WTC11 (cell line): ENCODE measurements at regions not wholly inside any gene's neighbourhood (a gene's known extent, or its start where the extent isn't known, plus 50 kb on each side); places are given as distances from the start of the nearest gene placed in this dataset.

Experiments used
- CREM ChIP-seq: sonication (generic); formaldehyde crosslinking; IDR thresholded peaks from 2 replicates; pipeline ENCODE4 v1.8.1; 2022; ENCODE audit warnings: mild to moderate bottlenecking, missing genetic modification reagents, moderate library complexity
- ETV6 ChIP-seq: sonication (generic); formaldehyde crosslinking; IDR thresholded peaks from 2 replicates; pipeline ENCODE4 v1.8.1; 2022; ENCODE audit warnings: mild to moderate bottlenecking, missing genetic modification reagents
- HMGA2 ChIP-seq: fragments of 250-450 bp; sonication (Bioruptor Pico); IDR thresholded peaks from 2 replicates; pipeline ENCODE4 v1.4.0; 2021; ENCODE audit warnings: mild to moderate bottlenecking, moderate library complexity
- KAT7 ChIP-seq: sonication (generic); formaldehyde crosslinking; IDR thresholded peaks from 2 replicates; pipeline ENCODE4 v1.8.1; 2023; ENCODE audit warnings: missing genetic modification reagents, mild to moderate bottlenecking, borderline replicate concordance
- TEAD4 ChIP-seq: sonication (generic); formaldehyde crosslinking; IDR thresholded peaks from 2 replicates; pipeline ENCODE4 v1.8.0; 2022; ENCODE audit warnings: mild to moderate bottlenecking, missing genetic modification reagents
- TF ChIP-seq, protein P1 (sequence below): fragments of 200-600 bp; IDR thresholded peaks from 2 replicates; pipeline ENCODE4 v1.8.0; 2022; ENCODE audit warnings: antibody characterized with exemption
- TF ChIP-seq, protein P2 (sequence below): sonication (generic); formaldehyde crosslinking; IDR thresholded peaks from 2 replicates; pipeline ENCODE4 v1.8.0; 2022; ENCODE audit warnings: mild to moderate bottlenecking, missing genetic modification reagents
- TF ChIP-seq, protein P3 (sequence below): sonication (generic); formaldehyde crosslinking; IDR thresholded peaks from 2 replicates; pipeline ENCODE4 v1.8.1; 2022; ENCODE audit warnings: low read depth, mild to moderate bottlenecking, moderate library complexity, missing genetic modification reagents, borderline replicate concordance
- TF ChIP-seq, protein P4 (sequence below): sonication (generic); formaldehyde crosslinking; IDR thresholded peaks from 2 replicates; pipeline ENCODE4 v1.8.0; 2023; ENCODE audit warnings: missing genetic modification reagents
- TF ChIP-seq, protein P5 (sequence below): sonication (generic); formaldehyde crosslinking; IDR thresholded peaks from 2 replicates; pipeline ENCODE4 v1.8.0; 2022; ENCODE audit warnings: mild to moderate bottlenecking, missing genetic modification reagents

DNA sequence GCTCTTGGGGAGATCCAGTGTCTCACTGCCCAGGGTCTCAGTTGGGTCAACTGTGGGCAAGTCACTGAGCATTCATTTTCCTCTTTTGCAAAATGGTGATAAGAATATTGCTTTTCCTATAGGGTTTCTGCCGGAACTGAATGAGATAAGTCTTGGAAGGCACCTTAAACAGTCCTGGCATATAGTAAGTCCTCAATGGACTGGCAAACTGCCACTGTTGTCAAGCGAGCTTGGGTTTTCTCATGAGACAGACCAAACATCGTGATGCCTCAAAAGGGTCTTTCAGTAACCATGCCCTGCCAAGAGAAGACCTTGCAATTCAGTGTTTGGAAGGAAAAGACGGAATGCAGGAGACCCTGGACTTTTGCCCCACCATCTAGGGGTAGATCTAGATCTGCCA lies 251.5 kb downstream of the WDR11 start:
- TF ChIP-seq, protein P1, sequence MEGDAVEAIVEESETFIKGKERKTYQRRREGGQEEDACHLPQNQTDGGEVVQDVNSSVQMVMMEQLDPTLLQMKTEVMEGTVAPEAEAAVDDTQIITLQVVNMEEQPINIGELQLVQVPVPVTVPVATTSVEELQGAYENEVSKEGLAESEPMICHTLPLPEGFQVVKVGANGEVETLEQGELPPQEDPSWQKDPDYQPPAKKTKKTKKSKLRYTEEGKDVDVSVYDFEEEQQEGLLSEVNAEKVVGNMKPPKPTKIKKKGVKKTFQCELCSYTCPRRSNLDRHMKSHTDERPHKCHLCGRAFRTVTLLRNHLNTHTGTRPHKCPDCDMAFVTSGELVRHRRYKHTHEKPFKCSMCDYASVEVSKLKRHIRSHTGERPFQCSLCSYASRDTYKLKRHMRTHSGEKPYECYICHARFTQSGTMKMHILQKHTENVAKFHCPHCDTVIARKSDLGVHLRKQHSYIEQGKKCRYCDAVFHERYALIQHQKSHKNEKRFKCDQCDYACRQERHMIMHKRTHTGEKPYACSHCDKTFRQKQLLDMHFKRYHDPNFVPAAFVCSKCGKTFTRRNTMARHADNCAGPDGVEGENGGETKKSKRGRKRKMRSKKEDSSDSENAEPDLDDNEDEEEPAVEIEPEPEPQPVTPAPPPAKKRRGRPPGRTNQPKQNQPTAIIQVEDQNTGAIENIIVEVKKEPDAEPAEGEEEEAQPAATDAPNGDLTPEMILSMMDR: no peak
- no peak for TF ChIP-seq ETV6 (CRISPR knock-in tag)
- TF ChIP-seq, protein P2, sequence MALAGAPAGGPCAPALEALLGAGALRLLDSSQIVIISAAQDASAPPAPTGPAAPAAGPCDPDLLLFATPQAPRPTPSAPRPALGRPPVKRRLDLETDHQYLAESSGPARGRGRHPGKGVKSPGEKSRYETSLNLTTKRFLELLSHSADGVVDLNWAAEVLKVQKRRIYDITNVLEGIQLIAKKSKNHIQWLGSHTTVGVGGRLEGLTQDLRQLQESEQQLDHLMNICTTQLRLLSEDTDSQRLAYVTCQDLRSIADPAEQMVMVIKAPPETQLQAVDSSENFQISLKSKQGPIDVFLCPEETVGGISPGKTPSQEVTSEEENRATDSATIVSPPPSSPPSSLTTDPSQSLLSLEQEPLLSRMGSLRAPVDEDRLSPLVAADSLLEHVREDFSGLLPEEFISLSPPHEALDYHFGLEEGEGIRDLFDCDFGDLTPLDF (CRISPR knock-in tag): no peak
- TF ChIP-seq, protein P3, sequence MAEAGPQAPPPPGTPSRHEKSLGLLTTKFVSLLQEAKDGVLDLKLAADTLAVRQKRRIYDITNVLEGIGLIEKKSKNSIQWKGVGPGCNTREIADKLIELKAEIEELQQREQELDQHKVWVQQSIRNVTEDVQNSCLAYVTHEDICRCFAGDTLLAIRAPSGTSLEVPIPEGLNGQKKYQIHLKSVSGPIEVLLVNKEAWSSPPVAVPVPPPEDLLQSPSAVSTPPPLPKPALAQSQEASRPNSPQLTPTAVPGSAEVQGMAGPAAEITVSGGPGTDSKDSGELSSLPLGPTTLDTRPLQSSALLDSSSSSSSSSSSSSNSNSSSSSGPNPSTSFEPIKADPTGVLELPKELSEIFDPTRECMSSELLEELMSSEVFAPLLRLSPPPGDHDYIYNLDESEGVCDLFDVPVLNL (CRISPR knock-in tag): no peak
- TF ChIP-seq KAT7: no peak
- TF ChIP-seq, protein P4, sequence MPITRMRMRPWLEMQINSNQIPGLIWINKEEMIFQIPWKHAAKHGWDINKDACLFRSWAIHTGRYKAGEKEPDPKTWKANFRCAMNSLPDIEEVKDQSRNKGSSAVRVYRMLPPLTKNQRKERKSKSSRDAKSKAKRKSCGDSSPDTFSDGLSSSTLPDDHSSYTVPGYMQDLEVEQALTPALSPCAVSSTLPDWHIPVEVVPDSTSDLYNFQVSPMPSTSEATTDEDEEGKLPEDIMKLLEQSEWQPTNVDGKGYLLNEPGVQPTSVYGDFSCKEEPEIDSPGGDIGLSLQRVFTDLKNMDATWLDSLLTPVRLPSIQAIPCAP (CRISPR knock-in tag): no peak
- TF ChIP-seq, protein P5, sequence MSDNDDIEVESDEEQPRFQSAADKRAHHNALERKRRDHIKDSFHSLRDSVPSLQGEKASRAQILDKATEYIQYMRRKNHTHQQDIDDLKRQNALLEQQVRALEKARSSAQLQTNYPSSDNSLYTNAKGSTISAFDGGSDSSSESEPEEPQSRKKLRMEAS (CRISPR knock-in tag): no peak
- TF ChIP-seq TEAD4 (CRISPR knock-in tag): no peak
- no peak for TF ChIP-seq CREM (CRISPR knock-in tag)
- no peak for TF ChIP-seq HMGA2
